Liver (tissue), 8 donors: ENCODE measurements at regions not wholly inside any gene's neighbourhood (a gene's known extent, or its start where the extent isn't known, plus 50 kb on each side); places are given as distances from the start of the nearest gene placed in this dataset.

Source experiments
- DNase-seq: peaks from one replicate; pipeline ENCODE4 v3.0.0-alpha.2; 2017; ENCODE audit warnings: low spot score
- H3K27ac ChIP-seq, 2 donors: one replicate each; pipeline ENCODE4 v1.7.0; 2013; ENCODE audit warnings: inconsistent platforms in 2 of 2, low read length in 2 of 2, control low read depth in 1 of 2, low read depth in 1 of 2, mild to moderate bottlenecking in 1 of 2
- H3K27me3 ChIP-seq, 4 donors: one replicate each; pipeline versions ENCODE4 v1.6.1 to v1.7.0; 2013; ENCODE audit warnings: low read length in 3 of 4, inconsistent platforms in 1 of 4, mild to moderate bottlenecking in 1 of 4, moderate library complexity in 1 of 4; ENCODE audit not compliant: control insufficient read depth in 4 of 4, insufficient read depth in 4 of 4
- H3K36me3 ChIP-seq, 4 donors: one replicate each; pipeline versions ENCODE4 v1.6.1 to v1.7.0; 2013; ENCODE audit warnings: low read length in 3 of 4, mild to moderate bottlenecking in 3 of 4, low read depth in 1 of 4, moderate library complexity in 1 of 4; ENCODE audit not compliant: control insufficient read depth in 4 of 4, insufficient read depth in 3 of 4
- H3K4me1 ChIP-seq, 4 donors: one replicate each; pipeline versions ENCODE4 v1.6.1 to v1.7.0; 2013; ENCODE audit warnings: low read length in 3 of 4, mild to moderate bottlenecking in 3 of 4, moderate library complexity in 1 of 4; ENCODE audit not compliant: control insufficient read depth in 4 of 4, insufficient read depth in 4 of 4
- H3K4me3 ChIP-seq, 3 donors: one replicate each; pipeline versions ENCODE4 v1.6.1 to v1.7.0; 2013; ENCODE audit warnings: low read length in 3 of 3, control low read depth in 1 of 3, low read depth in 1 of 3, mild to moderate bottlenecking in 1 of 3
- H3K9ac ChIP-seq, 2 donors: one replicate each; pipeline ENCODE4 v1.7.0; 2013; ENCODE audit warnings: low read length in 2 of 2, mild to moderate bottlenecking in 2 of 2, moderate library complexity in 2 of 2, control low read depth in 1 of 2, low read depth in 1 of 2
- H3K9me3 ChIP-seq, 4 donors: one replicate each; pipeline versions ENCODE4 v1.6.1 to v1.7.0; 2013; ENCODE audit warnings: low read length in 3 of 4; ENCODE audit not compliant: control insufficient read depth in 4 of 4
- EGR1 ChIP-seq, 2 donors: IDR thresholded peaks; 2 replicates each; pipeline ENCODE4 v1.6.1; 2016 to 2018; ENCODE audit warnings: antibody characterized with exemption in 2 of 2, low read depth in 2 of 2
- FOXA1 ChIP-seq: IDR thresholded peaks from 2 replicates; pipeline ENCODE4 v1.6.1; 2016; ENCODE audit warnings: antibody characterized with exemption
- GABPA ChIP-seq, 2 donors: IDR thresholded peaks in 1 of 2; conservative IDR thresholded peaks in 1 of 2; 2 replicates each; pipeline ENCODE4 v1.6.1; 2016; ENCODE audit warnings: antibody characterized with exemption in 2 of 2, mild to moderate bottlenecking in 1 of 2, moderate library complexity in 1 of 2
- HNF4A ChIP-seq, 2 donors: conservative IDR thresholded peaks; 2 replicates each; pipeline ENCODE4 v1.6.1; 2016; ENCODE audit warnings: antibody characterized with exemption in 2 of 2, mild to moderate bottlenecking in 2 of 2
- HNF4G ChIP-seq: IDR thresholded peaks from 2 replicates; pipeline ENCODE4 v1.6.1; 2016; ENCODE audit warnings: antibody characterized with exemption
- JUND ChIP-seq, 2 donors: IDR thresholded peaks; 2 replicates each; pipeline ENCODE4 v1.6.1; 2016; ENCODE audit warnings: antibody characterized with exemption in 2 of 2
- NR2F2 ChIP-seq: IDR thresholded peaks from 2 replicates; pipeline ENCODE4 v1.6.1; 2016; ENCODE audit warnings: antibody characterized with exemption
- RAD21 ChIP-seq, 2 donors: IDR thresholded peaks; 2 replicates each; pipeline ENCODE4 v1.6.1; 2016; ENCODE audit warnings: antibody characterized with exemption in 2 of 2, mild to moderate bottlenecking in 2 of 2
- RXRA ChIP-seq, 2 donors: IDR thresholded peaks; 2 replicates each; pipeline ENCODE4 v1.6.1; 2017 to 2018; ENCODE audit warnings: antibody characterized with exemption in 2 of 2, mild to moderate bottlenecking in 1 of 2
- SP1 ChIP-seq: IDR thresholded peaks from 2 replicates; pipeline ENCODE4 v1.6.1; 2018; ENCODE audit warnings: antibody characterized with exemption, mild to moderate bottlenecking
- TAF1 ChIP-seq: conservative IDR thresholded peaks from 2 replicates; pipeline ENCODE4 v1.6.1; 2016; ENCODE audit warnings: antibody characterized with exemption, mild to moderate bottlenecking
- YY1 ChIP-seq: IDR thresholded peaks from 2 replicates; pipeline ENCODE4 v1.6.1; 2016; ENCODE audit warnings: antibody characterized with exemption, mild to moderate bottlenecking
- WGBS: extraction: QIAGEN DNeasy Blood & Tissue Kit; methylation state at CpG from one replicate; pipeline ENCODE4 v1.1.7; 2013; 5-methylcytosine and 5-hydroxymethylcytosine counted together
- TF ChIP-seq, protein P1 (sequence below): IDR thresholded peaks from 2 replicates; pipeline ENCODE4 v1.6.1; 2016; ENCODE audit warnings: antibody characterized with exemption, mild to moderate bottlenecking
- TF ChIP-seq, protein P2 (sequence below): IDR thresholded peaks from 2 replicates; pipeline ENCODE4 v1.6.1; 2016; ENCODE audit warnings: antibody characterized with exemption
- TF ChIP-seq, protein P3 (sequence below): IDR thresholded peaks from 2 replicates; pipeline ENCODE4 v1.6.1; 2016; ENCODE audit warnings: antibody characterized with exemption
- TF ChIP-seq, protein P4 (sequence below): fragments of 150-350 bp; IDR thresholded peaks from 2 replicates; pipeline ENCODE4 v1.5.1; 2017; ENCODE audit warnings: improper control_type of control experiment, low read depth, low read length; ENCODE audit not compliant: missing input control
- TF ChIP-seq, protein P5 (sequence below): IDR thresholded peaks from 2 replicates; pipeline ENCODE4 v1.6.1; 2016; ENCODE audit warnings: antibody characterized with exemption
- donor health status: healthy.
- donor health status: healthy.
- donor health status: healthy.
- donor health status: healthy.
- donor health status: healthy.

DNA sequence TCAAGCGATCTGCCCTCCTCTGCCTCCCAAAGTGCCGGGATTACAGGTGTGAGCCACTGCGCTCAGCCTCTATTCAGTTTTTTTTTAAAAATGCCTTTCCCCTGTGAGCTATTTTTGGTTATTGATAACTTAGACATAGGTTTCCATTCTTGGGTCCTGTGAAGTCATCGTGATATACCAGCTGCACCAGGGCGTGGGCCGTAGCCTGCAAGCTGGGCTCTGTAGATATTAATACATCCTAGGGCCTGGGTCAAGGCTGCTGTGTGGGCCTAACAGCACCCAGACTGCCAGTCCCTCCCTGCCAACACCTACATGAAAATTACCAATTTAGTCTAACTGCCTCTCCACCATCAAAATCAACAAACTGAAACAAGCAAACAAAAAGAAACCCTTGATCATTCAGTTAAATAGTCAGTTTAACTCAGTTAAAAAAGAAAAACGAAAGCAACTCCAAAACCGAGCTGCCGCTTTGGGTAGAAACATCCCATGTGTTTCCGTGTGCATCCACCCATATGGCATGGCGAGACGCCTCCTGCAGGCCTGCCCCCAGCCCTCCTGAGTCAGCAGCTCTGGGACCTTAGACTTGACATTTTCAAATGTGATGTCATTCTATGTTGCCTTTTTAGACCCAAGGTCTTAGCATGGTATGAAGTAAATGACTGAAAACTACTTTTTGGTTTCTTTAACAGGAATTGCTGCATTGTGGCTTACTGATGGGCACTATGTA is 330.2 kb downstream of the GLRX3 start:
- Histone ChIP-seq H3K4me3 (no peak overlapping the region), H3K27ac (no peak overlapping the region), H3K4me1 (no peaks in the 10 kb centered on the region), H3K9ac (no peak overlapping the region), H3K9me3 (peaks cover 0 to 12% (median 7%) of the 10 kb centered on the region in 4 donors), H3K27me3 (peaks cover 0 to 5% (median 0%) of the 10 kb centered on the region in 4 donors), H3K36me3 (no peaks in the 10 kb centered on the region)
- TF ChIP-seq, protein P1, sequence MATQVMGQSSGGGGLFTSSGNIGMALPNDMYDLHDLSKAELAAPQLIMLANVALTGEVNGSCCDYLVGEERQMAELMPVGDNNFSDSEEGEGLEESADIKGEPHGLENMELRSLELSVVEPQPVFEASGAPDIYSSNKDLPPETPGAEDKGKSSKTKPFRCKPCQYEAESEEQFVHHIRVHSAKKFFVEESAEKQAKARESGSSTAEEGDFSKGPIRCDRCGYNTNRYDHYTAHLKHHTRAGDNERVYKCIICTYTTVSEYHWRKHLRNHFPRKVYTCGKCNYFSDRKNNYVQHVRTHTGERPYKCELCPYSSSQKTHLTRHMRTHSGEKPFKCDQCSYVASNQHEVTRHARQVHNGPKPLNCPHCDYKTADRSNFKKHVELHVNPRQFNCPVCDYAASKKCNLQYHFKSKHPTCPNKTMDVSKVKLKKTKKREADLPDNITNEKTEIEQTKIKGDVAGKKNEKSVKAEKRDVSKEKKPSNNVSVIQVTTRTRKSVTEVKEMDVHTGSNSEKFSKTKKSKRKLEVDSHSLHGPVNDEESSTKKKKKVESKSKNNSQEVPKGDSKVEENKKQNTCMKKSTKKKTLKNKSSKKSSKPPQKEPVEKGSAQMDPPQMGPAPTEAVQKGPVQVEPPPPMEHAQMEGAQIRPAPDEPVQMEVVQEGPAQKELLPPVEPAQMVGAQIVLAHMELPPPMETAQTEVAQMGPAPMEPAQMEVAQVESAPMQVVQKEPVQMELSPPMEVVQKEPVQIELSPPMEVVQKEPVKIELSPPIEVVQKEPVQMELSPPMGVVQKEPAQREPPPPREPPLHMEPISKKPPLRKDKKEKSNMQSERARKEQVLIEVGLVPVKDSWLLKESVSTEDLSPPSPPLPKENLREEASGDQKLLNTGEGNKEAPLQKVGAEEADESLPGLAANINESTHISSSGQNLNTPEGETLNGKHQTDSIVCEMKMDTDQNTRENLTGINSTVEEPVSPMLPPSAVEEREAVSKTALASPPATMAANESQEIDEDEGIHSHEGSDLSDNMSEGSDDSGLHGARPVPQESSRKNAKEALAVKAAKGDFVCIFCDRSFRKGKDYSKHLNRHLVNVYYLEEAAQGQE = no peak
- TF ChIP-seq FOXA1 (no peak), SP1 (no peak), GABPA (IDR thresholded peaks at IDR 0.05 in 1 of 2, conservative IDR thresholded peaks at IDR 0.05 in 1 of 2) (no peak), NR2F2 (no peak), HNF4A (conservative IDR thresholded peaks at IDR 0.05) (no peak), EGR1 (IDR thresholded peaks at IDR 0.05; ENCODE audit: low read depth in 2 of 2) (no peak), HNF4G (no peak), RAD21 (IDR thresholded peaks at IDR 0.05) (no peak), RXRA (IDR thresholded peaks at IDR 0.05) (no peak), YY1 (no peak), TAF1 (no peak)
- TF ChIP-seq, protein P2, sequence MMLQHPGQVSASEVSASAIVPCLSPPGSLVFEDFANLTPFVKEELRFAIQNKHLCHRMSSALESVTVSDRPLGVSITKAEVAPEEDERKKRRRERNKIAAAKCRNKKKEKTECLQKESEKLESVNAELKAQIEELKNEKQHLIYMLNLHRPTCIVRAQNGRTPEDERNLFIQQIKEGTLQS = no peak
- TF ChIP-seq, protein P3, sequence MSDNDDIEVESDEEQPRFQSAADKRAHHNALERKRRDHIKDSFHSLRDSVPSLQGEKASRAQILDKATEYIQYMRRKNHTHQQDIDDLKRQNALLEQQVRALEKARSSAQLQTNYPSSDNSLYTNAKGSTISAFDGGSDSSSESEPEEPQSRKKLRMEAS = no peak
- 91% methylated on average over 12 of the region's 12 CpGs for WGBS
- no peak for DNase-seq

DNA sequence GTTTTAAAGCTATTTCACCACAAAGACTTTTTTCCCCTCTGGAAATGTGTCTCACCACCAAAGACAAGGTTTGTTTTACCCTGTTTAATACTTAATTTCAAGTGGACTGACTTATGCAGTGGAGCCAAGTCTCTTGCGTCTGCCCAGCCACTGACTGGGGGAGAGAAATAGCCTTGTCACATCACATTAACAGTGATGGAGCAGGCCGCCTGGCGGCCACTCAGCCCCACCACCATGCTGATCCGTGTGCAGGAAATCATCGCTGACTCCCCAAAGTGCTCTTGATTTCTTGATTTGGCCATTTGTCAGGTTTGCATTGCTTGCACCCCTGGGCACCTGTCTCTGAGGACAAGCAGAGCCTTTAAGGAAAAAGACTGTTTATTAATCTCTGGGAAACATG is 334.1 kb downstream of the GLRX3 start:
- TF ChIP-seq SP1 = no peak
- Histone ChIP-seq H3K9ac (no peak overlapping the region), H3K4me3 (no peak overlapping the region), H3K4me1 (no peaks in the 10 kb centered on the region), H3K9me3 (peaks cover 0 to 12% (median 7%) of the 10 kb centered on the region in 4 donors), H3K36me3 (no peaks in the 10 kb centered on the region), H3K27me3 (peaks cover 0 to 11% (median 0%) of the 10 kb centered on the region in 4 donors), H3K27ac (no peak overlapping the region)
- WGBS = 78% methylated on average over 5 of the region's 5 CpGs
- DNase-seq = no peak

DNA sequence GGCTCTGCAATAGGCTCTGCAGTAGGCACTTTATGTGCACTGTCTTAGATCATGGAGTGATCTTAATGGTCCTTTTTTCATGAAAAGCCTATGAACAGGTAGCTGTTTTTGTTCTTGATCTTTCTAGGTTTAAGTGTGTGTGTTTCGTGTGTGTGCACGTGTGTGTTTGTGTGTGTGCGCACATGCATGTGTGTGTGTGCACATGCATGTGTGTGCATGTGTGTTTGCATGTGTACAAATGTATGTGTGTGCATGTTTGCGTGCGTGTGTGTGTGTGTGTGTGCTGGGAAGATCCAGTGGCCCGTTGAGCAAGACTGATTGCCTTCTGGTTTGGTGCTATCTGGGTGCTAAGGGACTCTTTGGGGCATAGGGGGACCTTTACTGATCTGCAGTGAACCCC is 334.8 kb downstream of the GLRX3 start:
- H3K36me3 ChIP-seq = no peaks in the 10 kb centered on the region
- no peak overlapping the region for H3K9ac ChIP-seq
- peaks cover 0 to 12% (median 7%) of the 10 kb centered on the region in 4 donors for H3K9me3 ChIP-seq
- WGBS = 82% methylated on average over 6 of the region's 6 CpGs
- no peak overlapping the region for H3K27ac ChIP-seq
- H3K27me3 ChIP-seq = peaks cover 0 to 11% (median 0%) of the 10 kb centered on the region in 4 donors
- H3K4me1 ChIP-seq = no peaks in the 10 kb centered on the region
- H3K4me3 ChIP-seq = no peak overlapping the region
- DNase-seq = no peak
- TF ChIP-seq, protein P3 = no peak
- no peak for TF ChIP-seq YY1
- TF ChIP-seq RXRA (IDR thresholded peaks at IDR 0.05) = no peak
- TF ChIP-seq, protein P4, sequence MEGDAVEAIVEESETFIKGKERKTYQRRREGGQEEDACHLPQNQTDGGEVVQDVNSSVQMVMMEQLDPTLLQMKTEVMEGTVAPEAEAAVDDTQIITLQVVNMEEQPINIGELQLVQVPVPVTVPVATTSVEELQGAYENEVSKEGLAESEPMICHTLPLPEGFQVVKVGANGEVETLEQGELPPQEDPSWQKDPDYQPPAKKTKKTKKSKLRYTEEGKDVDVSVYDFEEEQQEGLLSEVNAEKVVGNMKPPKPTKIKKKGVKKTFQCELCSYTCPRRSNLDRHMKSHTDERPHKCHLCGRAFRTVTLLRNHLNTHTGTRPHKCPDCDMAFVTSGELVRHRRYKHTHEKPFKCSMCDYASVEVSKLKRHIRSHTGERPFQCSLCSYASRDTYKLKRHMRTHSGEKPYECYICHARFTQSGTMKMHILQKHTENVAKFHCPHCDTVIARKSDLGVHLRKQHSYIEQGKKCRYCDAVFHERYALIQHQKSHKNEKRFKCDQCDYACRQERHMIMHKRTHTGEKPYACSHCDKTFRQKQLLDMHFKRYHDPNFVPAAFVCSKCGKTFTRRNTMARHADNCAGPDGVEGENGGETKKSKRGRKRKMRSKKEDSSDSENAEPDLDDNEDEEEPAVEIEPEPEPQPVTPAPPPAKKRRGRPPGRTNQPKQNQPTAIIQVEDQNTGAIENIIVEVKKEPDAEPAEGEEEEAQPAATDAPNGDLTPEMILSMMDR = no peak
- TF ChIP-seq, protein P5, sequence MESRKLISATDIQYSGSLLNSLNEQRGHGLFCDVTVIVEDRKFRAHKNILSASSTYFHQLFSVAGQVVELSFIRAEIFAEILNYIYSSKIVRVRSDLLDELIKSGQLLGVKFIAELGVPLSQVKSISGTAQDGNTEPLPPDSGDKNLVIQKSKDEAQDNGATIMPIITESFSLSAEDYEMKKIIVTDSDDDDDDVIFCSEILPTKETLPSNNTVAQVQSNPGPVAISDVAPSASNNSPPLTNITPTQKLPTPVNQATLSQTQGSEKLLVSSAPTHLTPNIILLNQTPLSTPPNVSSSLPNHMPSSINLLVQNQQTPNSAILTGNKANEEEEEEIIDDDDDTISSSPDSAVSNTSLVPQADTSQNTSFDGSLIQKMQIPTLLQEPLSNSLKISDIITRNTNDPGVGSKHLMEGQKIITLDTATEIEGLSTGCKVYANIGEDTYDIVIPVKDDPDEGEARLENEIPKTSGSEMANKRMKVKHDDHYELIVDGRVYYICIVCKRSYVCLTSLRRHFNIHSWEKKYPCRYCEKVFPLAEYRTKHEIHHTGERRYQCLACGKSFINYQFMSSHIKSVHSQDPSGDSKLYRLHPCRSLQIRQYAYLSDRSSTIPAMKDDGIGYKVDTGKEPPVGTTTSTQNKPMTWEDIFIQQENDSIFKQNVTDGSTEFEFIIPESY = no peak
- TF ChIP-seq SP1 = no peak
- TF ChIP-seq GABPA (IDR thresholded peaks at IDR 0.05 in 1 of 2, conservative IDR thresholded peaks at IDR 0.05 in 1 of 2) = no peak
- no peak for TF ChIP-seq EGR1 (IDR thresholded peaks at IDR 0.05; ENCODE audit: low read depth in 2 of 2)
- no peak for TF ChIP-seq JUND (IDR thresholded peaks at IDR 0.05)
- TF ChIP-seq FOXA1 = no peak
- no peak for TF ChIP-seq HNF4A (conservative IDR thresholded peaks at IDR 0.05)
